Ishikawa (cell line): ENCODE measurements at regions not wholly inside any gene's neighbourhood (a gene's known extent, or its start where the extent isn't known, plus 50 kb on each side); places are given as distances from the start of the nearest gene placed in this dataset.

Source experiments
- CEBPB ChIP-seq: IDR thresholded peaks from 2 replicates; pipeline ENCODE4 v1.6.1; 2012
- CREB1 ChIP-seq: IDR thresholded peaks from 2 replicates; pipeline ENCODE4 v1.6.1; 2012; ENCODE audit warnings: low read depth
- EGR1 ChIP-seq: IDR thresholded peaks from 2 replicates; pipeline ENCODE4 v1.6.1; 2012
- EP300 ChIP-seq: IDR thresholded peaks from 2 replicates; pipeline ENCODE4 v1.6.1; 2012; ENCODE audit warnings: borderline replicate concordance
- FOXM1 ChIP-seq: IDR thresholded peaks from 2 replicates; pipeline ENCODE4 v1.6.1; 2012; ENCODE audit warnings: low read depth, borderline replicate concordance
- NFIC ChIP-seq: IDR thresholded peaks from 2 replicates; pipeline ENCODE4 v1.6.1; 2012
- RAD21 ChIP-seq: IDR thresholded peaks from 2 replicates; pipeline ENCODE4 v1.6.1; 2012; ENCODE audit warnings: low read depth
- TAF1 ChIP-seq: IDR thresholded peaks from 2 replicates; pipeline ENCODE4 v1.6.1; 2012; ENCODE audit warnings: low read depth, mild to moderate bottlenecking
- TCF12 ChIP-seq: IDR thresholded peaks from 2 replicates; pipeline ENCODE4 v1.6.1; 2012; ENCODE audit warnings: low read depth
- TEAD4 ChIP-seq: IDR thresholded peaks from 2 replicates; pipeline ENCODE4 v1.6.1; 2012
- YY1 ChIP-seq: IDR thresholded peaks from 2 replicates; pipeline ENCODE4 v1.6.1; 2012; ENCODE audit warnings: low read depth
- ZBTB7A ChIP-seq: IDR thresholded peaks from 2 replicates; pipeline ENCODE4 v1.6.1; 2012; ENCODE audit warnings: low read depth
- TF ChIP-seq, protein P1 (sequence below): IDR thresholded peaks from 2 replicates; pipeline ENCODE4 v1.6.1; 2012
- TF ChIP-seq, protein P2 (sequence below): IDR thresholded peaks from 2 replicates; pipeline ENCODE4 v1.6.1; 2012
- TF ChIP-seq, protein P3 (sequence below): IDR thresholded peaks from 2 replicates; pipeline ENCODE4 v1.6.1; 2012; ENCODE audit warnings: low read depth, mild to moderate bottlenecking

DNA sequence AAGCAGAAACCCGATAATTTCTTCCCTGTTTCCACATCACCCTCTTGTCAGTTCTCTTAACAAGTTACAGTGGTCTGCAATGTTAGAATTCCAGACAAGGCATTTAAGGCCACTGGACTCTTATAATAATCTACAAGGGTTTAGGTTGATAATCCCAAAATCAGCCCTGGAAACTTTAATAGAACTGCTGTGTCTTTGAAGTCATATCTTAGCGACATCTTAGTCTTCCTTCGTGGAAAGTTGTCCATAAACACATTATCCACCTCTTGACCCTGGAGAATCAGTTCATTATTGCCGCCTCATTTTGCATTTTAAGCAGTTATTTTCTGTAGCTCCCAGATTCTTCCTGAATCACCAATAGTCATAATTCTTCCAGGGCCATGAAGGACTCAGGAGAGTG lies 108.6 kb upstream of the PLCB4 start:
- no peak for TF ChIP-seq CEBPB
- TF ChIP-seq YY1, result no peak
- no peak for TF ChIP-seq RAD21
- TF ChIP-seq, protein P1, sequence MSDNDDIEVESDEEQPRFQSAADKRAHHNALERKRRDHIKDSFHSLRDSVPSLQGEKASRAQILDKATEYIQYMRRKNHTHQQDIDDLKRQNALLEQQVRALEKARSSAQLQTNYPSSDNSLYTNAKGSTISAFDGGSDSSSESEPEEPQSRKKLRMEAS, result no peak
- TF ChIP-seq TEAD4, result no peak

DNA sequence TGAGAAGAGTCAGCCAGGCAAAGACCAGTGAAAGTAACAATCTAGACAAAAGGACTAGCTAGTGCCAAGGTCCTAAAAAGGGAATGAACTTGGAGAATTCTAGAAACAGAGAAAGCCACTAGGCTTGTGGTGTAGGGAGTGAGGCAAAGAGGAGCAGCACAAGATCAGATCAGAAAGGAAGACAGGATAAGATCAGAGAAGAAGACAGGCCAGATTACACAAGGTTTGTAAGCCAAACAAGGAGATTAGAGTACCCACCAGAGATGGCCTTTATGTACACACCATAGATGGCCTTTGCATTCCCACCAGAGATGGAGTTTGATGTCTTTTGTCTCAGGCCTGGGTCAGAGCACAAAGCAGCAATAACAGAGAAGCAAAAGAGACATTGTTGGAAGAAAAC lies 105.6 kb upstream of the PLCB4 start:
- TF ChIP-seq, protein P1, result no peak
- no peak for TF ChIP-seq TEAD4
- TF ChIP-seq, protein P2, sequence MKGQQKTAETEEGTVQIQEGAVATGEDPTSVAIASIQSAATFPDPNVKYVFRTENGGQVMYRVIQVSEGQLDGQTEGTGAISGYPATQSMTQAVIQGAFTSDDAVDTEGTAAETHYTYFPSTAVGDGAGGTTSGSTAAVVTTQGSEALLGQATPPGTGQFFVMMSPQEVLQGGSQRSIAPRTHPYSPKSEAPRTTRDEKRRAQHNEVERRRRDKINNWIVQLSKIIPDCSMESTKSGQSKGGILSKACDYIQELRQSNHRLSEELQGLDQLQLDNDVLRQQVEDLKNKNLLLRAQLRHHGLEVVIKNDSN, result no peak
- TF ChIP-seq TAF1, result no peak
- no peak for TF ChIP-seq RAD21
- no peak for TF ChIP-seq EP300
- TF ChIP-seq FOXM1, result no peak
- TF ChIP-seq, protein P3, sequence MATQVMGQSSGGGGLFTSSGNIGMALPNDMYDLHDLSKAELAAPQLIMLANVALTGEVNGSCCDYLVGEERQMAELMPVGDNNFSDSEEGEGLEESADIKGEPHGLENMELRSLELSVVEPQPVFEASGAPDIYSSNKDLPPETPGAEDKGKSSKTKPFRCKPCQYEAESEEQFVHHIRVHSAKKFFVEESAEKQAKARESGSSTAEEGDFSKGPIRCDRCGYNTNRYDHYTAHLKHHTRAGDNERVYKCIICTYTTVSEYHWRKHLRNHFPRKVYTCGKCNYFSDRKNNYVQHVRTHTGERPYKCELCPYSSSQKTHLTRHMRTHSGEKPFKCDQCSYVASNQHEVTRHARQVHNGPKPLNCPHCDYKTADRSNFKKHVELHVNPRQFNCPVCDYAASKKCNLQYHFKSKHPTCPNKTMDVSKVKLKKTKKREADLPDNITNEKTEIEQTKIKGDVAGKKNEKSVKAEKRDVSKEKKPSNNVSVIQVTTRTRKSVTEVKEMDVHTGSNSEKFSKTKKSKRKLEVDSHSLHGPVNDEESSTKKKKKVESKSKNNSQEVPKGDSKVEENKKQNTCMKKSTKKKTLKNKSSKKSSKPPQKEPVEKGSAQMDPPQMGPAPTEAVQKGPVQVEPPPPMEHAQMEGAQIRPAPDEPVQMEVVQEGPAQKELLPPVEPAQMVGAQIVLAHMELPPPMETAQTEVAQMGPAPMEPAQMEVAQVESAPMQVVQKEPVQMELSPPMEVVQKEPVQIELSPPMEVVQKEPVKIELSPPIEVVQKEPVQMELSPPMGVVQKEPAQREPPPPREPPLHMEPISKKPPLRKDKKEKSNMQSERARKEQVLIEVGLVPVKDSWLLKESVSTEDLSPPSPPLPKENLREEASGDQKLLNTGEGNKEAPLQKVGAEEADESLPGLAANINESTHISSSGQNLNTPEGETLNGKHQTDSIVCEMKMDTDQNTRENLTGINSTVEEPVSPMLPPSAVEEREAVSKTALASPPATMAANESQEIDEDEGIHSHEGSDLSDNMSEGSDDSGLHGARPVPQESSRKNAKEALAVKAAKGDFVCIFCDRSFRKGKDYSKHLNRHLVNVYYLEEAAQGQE, result no peak
- no peak for TF ChIP-seq YY1
- no peak for TF ChIP-seq NFIC
- TF ChIP-seq CREB1, result no peak
- TF ChIP-seq EGR1, result no peak
- no peak for TF ChIP-seq CEBPB
- no peak for TF ChIP-seq TCF12
- TF ChIP-seq ZBTB7A, result no peak

DNA sequence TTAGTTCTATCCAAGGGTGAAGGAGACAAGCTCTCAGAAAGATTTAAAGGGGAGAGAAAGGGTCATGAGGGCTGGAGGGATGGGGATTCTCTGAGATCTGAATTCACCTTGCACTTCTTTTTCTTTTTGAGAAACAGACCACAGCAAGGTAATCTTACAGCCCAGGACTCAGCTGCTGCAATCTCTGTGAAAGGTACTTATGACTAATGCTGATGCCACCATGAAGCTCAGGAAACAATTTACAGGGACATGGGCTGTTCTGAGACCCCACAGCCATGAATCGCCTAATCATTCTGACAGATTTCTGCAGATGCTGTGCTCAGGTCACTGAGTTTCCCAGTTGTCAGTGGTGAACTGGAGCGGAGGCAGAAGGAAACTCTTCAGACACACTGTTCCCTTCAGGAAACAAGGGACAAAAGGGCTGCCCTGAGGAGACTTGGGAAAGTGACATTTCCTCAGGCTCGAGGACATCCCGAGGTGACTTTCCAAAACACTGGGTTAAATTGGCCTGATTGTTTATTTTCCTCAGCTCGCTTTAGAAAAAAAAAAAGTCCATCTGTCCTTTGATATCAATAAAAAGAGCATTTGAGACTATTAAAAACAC lies 103.8 kb upstream of the PLCB4 start:
- TF ChIP-seq CREB1 (no peak), TEAD4 (no peak), FOXM1 (no peak), TCF12 (no peak)
- TF ChIP-seq, protein P2, result no peak
- TF ChIP-seq, protein P3, result no peak
- TF ChIP-seq, protein P1, result no peak

DNA sequence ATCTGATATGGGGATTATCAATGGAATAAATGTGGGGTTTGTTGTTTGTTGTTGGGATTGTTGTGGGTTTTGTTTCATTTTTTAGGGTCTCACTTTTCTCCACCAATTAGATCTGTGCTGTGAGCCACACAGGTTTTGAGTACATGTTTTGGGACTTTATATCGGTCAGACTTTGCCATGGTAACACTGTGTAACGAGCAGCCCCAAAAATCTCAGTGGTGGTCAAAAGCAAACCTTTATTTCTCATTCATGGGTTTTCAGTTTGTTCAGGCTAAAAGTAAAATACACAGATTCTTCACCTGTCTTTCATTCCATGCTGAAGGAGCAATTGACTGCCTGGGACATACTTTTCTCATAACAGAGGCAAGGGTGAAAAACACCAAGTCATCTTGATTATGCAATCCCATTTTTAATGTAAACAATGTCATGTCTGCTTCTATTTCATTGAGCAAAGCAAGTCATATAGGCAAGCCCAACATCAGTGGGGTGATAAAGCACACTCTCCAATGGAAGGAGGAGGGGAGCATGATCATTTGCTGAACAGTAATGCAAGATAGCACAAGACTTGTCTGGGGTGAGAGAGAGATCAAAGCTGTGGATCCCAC lies 101.1 kb upstream of the PLCB4 start:
- TF ChIP-seq TAF1 (no peak), EGR1 (no peak), RAD21 (no peak), ZBTB7A (no peak), TEAD4 (no peak), EP300 (no peak), YY1 (no peak), CEBPB (no peak), TCF12 (no peak), CREB1 (no peak), FOXM1 (no peak), NFIC (no peak)
- TF ChIP-seq, protein P2, result no peak
- TF ChIP-seq, protein P1, result no peak
- TF ChIP-seq, protein P3, result no peak
